SK-N-DZ (cell line): ENCODE measurements at regions not wholly inside any gene's neighbourhood (a gene's known extent, or its start where the extent isn't known, plus 50 kb on each side); places are given as distances from the start of the nearest gene placed in this dataset.
"Not testable (repeated sequence)": the region's sequence is repeated elsewhere in the genome, so short reads cannot be mapped to it uniquely, and the experiment has no call there.

Experiments used
- DNase-seq: peaks from one replicate; pipeline ENCODE4 v3.0.0-alpha.2; 2015; ENCODE audit warnings: low spot score

DNA sequence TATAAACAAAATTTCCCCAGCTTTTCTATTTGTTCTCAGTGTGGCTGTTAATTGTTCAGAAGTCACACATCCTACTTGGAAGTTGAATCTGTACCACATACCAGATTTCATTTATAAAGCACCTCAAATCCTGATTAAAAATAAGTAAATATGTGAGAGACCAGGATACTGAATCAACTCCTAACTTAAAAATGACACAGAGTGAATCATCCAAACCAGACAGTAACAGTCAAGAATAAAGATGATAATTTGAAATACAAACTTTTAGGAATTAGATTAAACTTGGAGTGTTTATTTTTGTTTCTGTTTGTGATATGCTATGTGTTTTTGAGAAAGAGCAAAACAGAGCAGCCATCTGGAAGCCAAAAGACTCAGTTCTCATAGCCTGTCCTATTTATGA is 633.2 kb upstream of the RORB start:
- DNase-seq: no peak

DNA sequence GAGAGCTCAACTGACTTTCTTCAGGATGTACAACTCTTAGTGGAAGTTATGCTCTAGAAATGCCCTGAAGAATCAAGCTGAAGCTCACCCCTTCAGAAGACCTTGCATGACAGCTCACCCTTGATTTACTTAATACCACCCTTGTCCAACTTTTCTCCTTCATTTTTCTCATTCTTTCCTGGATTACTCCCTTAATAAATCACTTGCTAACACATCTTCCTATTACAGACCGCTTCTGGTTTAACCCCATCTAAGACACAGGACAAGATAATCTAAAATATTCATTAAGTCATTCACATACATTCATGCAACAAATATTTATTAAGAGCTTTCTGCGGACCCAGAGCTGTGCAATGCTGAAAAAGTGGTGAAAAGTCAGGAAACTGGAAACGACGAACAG is 630.7 kb upstream of the RORB start:
- no peak for DNase-seq

DNA sequence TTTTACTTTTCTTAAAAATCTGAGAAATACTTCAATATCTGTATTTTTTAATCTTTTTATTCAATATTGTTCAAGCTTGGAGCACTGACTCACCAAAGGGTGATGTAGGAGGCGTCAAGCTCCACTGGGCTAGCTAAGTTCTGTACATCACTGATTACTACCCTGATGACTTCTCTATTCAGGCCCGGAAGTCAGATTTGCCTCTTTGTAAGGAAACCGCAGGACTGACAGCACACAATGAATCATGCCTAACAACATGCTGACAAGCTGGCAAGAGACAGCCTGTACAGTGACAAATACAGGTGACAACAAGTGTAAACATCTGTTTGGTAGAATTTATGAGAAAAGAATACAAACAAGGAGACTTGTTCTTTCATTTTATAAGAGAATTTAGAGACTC is 627.9 kb upstream of the RORB start:
- DNase-seq: no peak

DNA sequence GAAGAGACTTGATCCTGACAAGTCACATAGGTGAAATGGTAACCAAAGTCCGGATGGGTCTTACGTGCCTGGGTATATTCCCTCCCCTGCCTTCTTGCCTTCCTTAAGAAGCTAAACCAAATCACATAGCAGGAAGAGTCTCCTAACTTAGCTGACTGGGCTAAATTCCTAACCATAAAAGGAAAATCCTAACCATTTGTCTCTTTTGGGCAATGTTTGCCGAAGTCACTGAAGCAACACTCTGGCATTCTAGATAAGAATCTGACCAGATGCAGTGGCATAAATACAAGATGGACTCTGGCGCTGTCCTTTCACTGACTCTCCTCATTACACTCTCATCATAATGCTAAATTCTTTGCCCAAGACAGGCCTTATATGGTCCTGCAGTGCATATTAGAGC is 625.5 kb upstream of the RORB start:
- peak; percentile 45 for DNase-seq

DNA sequence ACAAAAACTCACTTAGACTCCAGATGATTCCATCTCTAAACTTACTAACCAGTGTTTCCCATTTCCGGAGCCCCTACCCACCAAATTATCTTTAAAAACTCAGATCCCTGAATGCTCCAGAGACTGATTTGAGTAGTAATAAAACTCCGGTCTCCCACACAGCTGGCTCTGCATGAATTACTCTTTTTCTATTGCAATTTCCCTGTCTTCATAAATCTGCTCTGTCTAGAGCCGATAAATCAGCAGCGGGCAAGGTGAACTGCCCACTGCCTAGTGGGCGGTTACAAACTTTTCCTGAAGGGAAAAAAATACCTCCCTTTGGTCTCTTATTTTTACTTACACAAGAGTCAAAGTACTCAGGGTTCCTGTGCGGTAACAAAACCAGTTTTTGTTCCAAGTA is 624.4 kb upstream of the RORB start:
- DNase-seq: no peak

DNA sequence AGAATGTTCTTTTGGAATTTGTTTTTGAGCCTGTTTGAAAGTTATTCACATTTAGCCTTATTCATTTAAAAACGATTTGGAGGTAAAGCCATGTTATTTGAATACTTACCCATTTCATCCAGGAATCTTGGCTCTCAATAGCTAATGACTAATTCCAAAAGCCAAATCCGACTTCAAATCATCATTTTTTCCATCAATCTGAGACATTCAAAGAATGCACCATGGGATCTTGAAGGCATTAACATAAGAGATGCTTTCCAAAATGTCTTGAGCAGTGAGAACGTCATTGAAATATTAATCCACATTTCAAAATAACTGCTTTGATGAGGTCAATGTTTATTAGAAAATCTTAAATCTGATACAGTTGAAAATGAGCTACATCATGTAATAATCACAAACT is 617.0 kb upstream of the RORB start:
- DNase-seq: no peak

DNA sequence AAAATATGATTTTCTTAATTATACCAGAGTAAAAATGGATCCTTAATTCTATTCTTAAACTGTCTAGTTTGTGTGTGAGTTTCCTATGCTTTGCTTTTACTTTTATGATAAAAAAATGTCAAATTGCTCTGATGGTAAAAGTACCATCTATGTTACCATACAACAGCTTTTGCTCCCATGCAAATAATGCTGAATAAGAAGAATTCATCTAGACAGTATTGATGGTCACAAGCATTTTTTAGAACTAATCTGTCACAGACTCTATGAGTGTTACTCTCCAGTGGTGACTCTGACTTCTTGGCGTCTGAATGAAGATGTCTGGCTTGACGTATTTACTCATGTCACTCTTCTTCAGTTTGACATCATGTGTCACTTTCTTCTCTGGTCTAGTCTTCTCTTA is 608.1 kb upstream of the RORB start:
- no peak for DNase-seq

DNA sequence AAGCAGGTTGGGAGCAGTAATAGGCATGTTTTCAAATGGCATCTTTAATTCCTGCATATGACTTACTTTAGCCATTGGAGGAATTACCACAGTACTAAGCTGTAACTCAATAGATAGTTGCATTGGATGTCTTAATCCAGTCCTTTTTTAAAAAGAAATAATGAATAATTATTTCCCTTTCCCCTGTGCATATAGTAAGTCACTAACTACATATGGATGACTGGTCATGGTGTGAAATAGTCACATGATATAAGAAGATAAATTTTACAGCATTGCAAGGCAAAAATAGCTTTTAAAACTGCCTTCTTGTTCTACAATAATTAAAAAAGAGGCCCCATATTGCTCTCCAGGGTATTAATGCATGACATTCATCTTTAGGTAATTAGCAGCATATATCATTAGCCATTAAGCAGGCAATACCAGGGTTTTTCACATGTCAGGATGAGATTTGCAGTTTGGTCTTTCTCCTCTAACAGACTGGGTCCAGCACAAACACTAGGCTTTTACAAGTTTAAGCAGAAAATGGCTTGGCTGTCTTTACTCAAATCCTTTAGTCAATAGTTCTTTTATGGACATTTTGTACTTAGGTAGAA is 606.4 kb upstream of the RORB start:
- no peak for DNase-seq

DNA sequence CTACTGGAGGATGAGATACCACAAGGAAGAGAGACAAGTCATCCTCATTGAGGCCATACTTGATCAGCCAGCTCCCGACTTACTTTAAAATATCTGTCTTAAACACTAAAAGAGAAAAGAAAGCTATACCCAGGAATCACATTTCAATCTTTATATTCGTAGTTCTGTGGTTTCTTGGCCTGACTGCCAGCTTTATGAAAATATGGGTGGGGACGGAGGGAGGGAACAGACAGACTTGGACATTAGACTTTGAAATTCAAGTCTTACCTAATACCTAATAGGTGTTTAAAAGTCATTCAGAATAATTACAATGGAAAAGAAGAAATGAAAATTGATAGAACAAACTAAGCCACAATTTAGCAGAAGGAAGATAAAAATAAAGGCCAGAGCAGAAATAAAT is 604.8 kb upstream of the RORB start:
- no peak for DNase-seq

DNA sequence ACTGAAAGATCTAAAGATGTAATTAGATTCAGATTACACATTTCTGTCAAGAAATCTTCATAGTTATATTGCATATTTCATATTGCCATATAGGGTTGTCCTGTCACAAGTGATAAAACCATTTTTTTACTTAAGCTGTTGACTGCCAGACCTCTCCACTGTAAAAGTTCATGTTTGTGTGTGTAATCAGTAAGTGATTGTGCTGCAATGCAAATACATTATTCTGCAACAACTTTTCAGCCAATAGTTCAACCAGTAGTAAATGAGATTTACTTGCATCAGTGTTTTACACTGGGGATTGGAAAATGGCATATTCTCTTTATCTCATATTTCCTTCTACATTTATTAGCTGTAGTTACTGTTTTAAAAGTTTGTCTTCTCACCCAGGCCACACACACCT is 603.9 kb upstream of the RORB start:
- no peak for DNase-seq

DNA sequence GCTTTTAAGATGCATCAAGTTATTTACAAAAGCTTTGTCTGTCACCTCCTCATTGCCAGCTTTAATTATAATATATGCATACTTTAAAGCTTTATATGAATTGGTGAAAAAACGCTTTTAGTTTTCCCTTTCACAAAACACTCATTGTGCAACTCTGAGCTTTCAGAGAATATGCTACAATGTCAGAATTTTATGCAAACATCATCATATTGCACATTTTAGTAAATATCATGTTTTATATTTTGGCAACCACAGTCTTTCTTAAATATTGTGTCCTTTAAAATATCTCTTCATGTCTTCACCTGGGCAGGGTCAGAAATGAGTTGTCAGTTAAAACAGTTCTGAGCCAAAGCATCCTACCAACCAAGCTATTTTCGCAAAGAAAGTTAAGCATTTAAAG is 601.1 kb upstream of the RORB start:
- DNase-seq: no peak

DNA sequence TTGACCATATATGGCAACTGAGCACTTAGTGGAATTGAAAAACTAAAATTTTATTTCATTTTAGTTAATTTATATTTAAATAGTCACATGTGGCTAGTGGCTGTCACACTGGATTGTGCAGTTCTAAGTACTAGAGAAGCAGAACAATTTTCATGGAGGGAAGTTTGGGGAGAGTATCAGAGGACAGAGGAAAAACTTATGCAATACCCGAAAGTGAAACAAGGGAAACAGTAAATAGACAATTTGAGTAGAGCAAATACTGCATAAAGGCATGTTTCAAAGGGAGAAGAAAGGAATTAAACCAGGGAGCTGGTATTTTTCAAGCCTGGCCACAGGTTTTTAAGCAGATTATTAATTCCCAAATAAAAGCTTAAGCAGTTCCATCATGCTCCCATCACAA is 590.5 kb upstream of the RORB start:
- no peak for DNase-seq

DNA sequence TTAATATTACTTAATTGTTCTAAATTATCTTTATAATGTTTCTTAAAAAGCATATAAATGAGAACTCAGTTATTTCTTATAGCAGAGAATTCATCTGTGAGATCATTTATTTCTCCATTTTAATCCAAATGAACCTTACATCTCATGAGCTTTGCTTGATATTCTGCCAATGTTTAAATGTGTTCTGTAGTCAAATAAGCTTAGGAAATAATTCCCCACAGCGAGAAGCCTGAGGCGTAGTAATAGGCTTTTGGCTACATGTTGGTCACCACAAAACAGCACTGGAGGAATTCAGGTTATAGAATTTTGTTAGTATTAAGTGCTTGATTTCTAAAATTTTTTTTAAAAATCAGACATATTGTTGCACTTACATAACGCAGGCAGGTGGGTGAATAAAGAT is 585.3 kb upstream of the RORB start:
- no peak for DNase-seq

DNA sequence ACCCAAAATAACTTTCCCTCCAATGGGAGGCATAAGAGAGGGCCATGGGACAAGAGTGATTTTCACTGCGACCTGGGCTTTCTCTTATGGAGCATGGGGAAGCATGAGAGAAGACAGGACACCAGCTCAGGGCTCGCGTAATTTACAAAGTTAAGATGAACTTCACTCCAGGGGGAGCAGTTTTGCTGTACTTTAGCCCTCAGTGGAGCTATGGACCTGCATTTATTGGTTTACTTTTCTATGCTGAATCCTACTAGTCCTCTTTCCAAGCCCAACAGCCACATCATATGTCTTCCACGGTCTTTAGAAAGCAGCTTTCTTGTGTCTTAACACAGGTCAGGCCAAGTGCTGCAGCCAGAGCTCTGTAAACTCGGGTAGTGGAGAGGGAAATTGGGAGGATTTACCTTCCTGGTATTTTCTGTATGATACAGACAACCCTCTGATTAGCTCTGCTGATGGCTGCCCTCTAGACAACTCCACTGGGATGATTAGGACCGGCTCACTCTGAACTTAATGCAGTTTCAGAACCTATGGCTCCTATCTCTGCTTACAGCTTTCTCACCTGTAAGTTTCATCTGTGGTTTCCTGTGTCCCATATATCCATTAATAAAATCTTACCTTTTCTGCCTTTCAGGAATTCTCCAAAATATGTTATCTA is 581.0 kb upstream of the RORB start:
- DNase-seq: peak; percentile 32

DNA sequence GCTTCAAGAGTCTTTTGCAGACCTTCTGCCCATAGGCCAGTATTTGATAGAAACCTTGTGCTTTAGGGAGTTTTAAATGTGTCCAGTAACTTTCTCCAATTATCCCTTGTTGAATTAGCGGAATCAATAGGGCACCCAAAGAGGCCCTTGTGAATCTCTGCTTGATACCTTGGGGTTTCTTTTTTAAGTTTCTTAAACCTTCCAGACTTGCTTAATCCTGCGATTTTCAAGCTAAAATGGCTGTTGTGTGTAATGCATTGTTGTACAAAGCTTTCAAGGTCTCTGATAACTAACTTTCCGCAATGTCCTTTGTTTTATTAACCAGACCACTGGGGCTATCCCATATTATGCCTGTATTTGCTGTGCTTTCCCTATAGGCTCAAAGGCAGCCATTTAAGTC is 577.4 kb upstream of the RORB start:
- DNase-seq: no peak

DNA sequence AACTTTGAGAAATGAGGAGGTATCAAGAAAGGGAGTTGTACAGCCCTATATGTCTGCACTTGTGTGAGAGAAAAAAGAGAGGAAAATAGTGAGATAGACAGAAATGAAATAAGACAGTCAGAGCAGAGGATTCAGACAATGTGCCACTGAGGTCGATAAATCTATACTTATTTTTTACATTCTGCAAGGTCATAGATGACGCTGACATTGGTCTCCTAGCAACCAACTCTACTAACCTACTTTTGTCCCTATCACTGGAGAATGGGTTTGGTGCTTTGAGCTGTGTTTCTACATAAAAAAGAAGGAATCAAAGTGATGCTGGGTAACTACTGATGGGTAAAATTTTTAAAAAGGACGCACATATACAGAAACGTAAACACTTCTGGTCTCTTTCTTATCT is 573.3 kb upstream of the RORB start:
- no peak for DNase-seq

DNA sequence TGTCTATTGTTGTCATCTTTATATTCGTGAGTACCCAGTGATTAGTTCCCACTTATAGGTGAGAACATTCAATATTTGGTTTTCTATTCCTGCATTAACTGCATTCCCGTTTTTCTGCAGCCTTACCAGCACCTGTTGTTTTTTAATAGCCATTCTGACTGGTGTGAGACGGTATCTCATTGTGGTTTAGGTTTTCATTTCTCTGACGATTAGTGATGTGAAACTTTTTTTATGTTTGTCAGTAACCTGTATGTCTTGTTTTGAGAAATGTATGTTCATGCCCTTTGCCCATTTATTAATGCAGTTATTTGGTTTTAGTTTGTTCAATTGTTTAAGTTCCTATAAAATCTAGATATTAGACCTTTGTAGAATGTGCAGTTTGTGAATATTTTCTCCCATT is 546.0 kb upstream of the RORB start:
- DNase-seq: no peak

DNA sequence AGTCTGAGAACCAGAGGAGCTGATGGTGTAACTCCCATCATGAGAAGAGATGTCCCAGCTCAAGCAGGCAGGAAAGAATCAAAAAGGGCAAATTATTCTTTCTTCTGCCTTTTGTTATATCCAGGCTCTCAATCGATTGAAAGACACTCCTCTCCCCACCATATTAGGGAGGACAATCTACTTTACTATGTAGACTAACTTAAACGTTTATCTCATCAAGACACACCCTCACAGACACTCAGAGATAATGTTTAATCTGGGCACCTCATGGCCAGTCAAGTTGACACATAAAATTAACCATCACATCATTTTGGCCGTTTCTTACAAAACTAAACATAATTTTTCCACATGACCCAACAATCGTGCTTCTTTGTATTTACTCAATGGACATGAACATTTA is 534.3 kb upstream of the RORB start:
- DNase-seq: no peak

DNA sequence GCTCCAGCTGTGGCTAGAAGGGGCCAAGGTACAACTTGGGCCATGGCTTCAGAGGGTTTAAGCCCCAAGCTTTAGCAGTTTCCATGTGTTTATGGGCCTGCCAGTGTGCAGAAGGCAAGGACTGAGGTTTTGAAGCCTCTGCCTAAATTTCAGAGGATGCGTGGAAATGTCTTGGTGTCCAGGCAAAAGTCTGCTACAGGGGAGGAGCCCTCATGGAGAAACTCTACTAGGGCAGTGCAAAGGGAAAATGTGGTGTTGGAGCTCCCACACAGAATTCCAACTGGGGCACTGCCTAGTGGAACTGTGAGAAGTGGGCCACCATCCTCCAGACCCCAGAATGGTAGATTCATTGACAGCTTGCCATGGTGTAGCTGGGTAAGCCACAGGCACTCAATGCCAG is 527.2 kb upstream of the RORB start:
- DNase-seq: no peak

DNA sequence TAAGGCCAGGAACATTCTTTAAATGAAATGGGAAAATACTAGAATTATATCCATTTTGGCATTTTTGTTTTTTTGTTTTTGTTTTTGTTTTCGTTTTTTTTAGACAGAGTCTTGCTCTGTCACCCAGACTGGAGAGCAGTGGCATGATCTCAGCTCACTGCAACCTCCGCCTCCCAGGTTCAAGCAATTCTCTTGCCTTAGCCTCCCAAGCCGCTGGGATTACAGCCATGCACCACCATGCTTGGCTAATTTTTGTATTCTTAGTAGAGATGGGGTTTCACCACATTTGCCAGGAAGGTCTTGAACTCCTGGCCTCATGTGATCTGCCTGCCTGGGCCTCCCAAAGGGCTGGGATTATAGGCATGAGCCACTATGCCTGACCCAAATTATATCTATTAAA is 520.7 kb upstream of the RORB start:
- DNase-seq: not testable (repeated sequence)

DNA sequence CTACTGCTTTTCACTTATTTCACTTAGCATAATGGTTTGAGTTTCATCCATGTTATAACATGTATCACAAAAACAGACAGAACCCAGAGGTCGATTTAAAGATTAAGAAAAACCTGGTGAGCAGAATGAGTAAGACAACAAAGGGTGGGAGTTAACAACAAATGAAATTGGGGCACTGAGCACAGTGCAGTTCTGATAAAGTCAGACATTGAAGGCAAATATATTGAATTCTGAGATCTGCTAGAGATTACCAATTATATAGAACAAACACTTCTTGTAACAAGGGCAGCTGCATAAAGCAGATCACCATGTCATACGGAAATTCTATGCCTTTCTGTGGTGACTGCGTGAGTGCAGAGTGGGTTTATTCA is 517.3 kb upstream of the RORB start:
- peak; percentile 61 for DNase-seq

DNA sequence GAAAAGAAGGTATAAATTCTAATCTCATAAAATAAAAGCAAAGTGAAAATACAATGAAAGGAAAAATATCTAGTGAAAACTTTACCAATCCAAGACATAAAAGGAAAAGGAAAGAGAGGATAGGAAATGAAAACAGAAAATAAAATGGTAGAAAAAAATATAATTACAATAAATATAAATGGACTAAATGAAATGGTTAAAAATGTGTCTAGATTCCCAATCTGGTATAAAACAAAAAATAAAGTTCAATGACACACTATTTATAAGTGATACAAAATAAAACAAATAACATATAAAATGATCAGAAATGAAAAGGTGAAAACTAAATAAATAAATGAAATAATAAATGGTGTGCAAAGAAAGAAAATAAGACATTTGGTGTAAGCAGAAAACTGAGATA is 516.4 kb upstream of the RORB start:
- no peak for DNase-seq

DNA sequence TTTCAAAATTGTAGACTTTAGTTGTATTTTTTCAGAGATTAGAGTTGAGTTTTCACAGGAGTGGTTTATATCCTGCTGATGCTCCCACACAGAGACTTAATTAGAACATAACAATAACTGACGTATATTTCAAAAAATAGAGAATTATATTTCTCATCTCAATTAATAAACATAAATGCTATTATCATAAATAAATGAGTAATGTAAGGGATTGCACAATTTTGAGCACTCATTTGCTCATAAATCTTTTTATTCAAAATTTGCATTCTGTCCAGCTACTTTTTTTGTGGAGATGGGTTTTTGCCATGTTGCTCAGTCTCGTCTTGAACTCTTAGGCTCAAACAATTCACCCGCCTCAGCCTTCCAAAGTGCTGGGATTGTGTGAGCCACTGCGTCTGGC is 515.7 kb upstream of the RORB start:
- no peak for DNase-seq

DNA sequence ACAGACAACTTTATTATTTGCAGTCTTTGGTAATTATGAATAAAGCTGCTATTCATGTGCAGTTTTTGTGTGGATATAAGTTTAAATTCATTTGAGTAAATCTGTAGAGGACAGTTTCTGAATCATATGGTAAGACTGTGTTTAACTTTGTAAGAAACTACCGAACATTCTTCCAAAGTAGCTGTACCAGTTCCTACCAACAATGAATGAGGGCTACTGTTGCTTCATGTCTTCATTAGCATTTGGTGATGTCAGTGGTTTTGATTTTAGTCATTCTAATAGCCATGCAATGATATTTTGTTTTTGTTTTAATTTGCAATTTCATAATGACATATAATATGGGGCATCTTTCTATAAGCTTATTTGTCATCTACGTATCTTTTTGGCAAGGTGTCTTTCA is 501.3 kb upstream of the RORB start:
- no peak for DNase-seq
